SK-N-MC (cell line): ENCODE measurements at regions not wholly inside any gene's neighbourhood (a gene's known extent, or its start where the extent isn't known, plus 50 kb on each side); places are given as distances from the start of the nearest gene placed in this dataset.

Experiments used
- EZH2 ChIP-seq: fragments of 200-600 bp; sonication (generic); IDR thresholded peaks from one replicate; pipeline ENCODE4 v1.6.1; 2017; ENCODE audit warnings: antibody characterized with exemption
- FOXP2 ChIP-seq: optimal IDR thresholded peaks from 2 replicates; pipeline ENCODE3; 2011; ENCODE audit warnings: mild to moderate bottlenecking, moderate library complexity; ENCODE audit not compliant: insufficient read depth; ENCODE audit errors: extremely low read length, control extremely low read depth
- POLR2AphosphoS5 ChIP-seq: IDR thresholded peaks from 2 replicates; pipeline ENCODE4 v1.6.1; 2012; ENCODE audit warnings: mild to moderate bottlenecking, low read depth, low read length, borderline replicate concordance

DNA sequence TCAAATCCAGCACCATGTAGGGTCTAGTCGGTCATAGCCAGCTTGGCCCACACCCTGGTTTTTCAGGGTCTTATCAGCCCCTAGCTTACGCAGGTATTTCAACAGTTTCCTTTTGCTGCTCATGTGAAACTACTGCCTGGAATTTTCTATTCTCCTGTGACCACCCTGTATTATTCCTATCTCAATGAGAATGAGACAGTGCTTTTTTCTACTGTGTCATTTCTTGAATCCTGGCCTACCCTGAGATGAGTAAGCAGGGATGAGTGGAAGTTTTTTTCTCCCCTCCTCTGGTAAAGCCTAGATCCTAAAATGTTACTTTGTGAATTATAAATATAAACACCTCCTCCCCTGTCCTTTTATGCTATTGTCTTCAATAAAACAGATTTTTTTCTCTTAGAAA, 62.7 kb upstream of the ARID2 start:
- no peak for TF ChIP-seq POLR2AphosphoS5
- TF ChIP-seq EZH2 = no peak
- no peak for TF ChIP-seq FOXP2
